ENCODE measurements at regions not wholly inside any gene's neighbourhood (a gene's known extent, or its start where the extent isn't known, plus 50 kb on each side); places are given as distances from the start of the nearest gene placed in this dataset.

- no peak overlapping the region for H3K4me3 ChIP-seq (ENCODE audit: low read depth in 1 of 2, low read length in 2 of 2)
- no peaks in the 10 kb centered on the region for H3K36me3 ChIP-seq (ENCODE audit: control insufficient read depth in 2 of 2, insufficient read depth in 2 of 2, low read length in 1 of 2)
- H3K4me1 ChIP-seq (ENCODE audit: control insufficient read depth in 2 of 2, insufficient read depth in 2 of 2, low read length in 1 of 2): no peaks in the 10 kb centered on the region
- no peak overlapping the region for H3K27ac ChIP-seq (ENCODE audit: low read depth in 2 of 2, low read length in 1 of 2)
- 88 to 97% methylated on average over 1 of the region's 1 CpG for WGBS, 2 donors
- no peaks in the 10 kb centered on the region for H3K9me3 ChIP-seq (ENCODE audit: control insufficient read depth in 2 of 2, insufficient read depth in 1 of 2, low read depth in 1 of 2, low read length in 1 of 2)
- no peaks in the 10 kb centered on the region for H3K27me3 ChIP-seq (ENCODE audit: control insufficient read depth in 1 of 2, insufficient read depth in 2 of 2, low read length in 2 of 2)
Observed at GRCh38 chr10:88113232-88113631, 249.8 kb downstream of the PTEN start.

GRCh38 chr10:88113657-88114272, 250.3 kb downstream of the PTEN start:
- H3K27ac ChIP-seq (ENCODE audit: low read depth in 2 of 2, low read length in 1 of 2): no peak overlapping the region
- H3K4me3 ChIP-seq (ENCODE audit: low read depth in 1 of 2, low read length in 2 of 2): no peak overlapping the region
- H3K27me3 ChIP-seq (ENCODE audit: control insufficient read depth in 1 of 2, insufficient read depth in 2 of 2, low read length in 2 of 2): no peaks in the 10 kb centered on the region
- no peaks in the 10 kb centered on the region for H3K4me1 ChIP-seq (ENCODE audit: control insufficient read depth in 2 of 2, insufficient read depth in 2 of 2, low read length in 1 of 2)
- no peaks in the 10 kb centered on the region for H3K9me3 ChIP-seq (ENCODE audit: control insufficient read depth in 2 of 2, insufficient read depth in 1 of 2, low read depth in 1 of 2, low read length in 1 of 2)
- 67 to 94% methylated on average over 2 of the region's 2 CpGs for WGBS, 2 donors
- no peaks in the 10 kb centered on the region for H3K36me3 ChIP-seq (ENCODE audit: control insufficient read depth in 2 of 2, insufficient read depth in 2 of 2, low read length in 1 of 2)

- Histone ChIP-seq H3K4me3 (ENCODE audit: low read depth in 1 of 2, low read length in 2 of 2) (no peak overlapping the region), H3K36me3 (ENCODE audit: control insufficient read depth in 2 of 2, insufficient read depth in 2 of 2, low read length in 1 of 2) (no peaks in the 10 kb centered on the region), H3K27me3 (ENCODE audit: control insufficient read depth in 1 of 2, insufficient read depth in 2 of 2, low read length in 2 of 2) (no peaks in the 10 kb centered on the region), H3K27ac (ENCODE audit: low read depth in 2 of 2, low read length in 1 of 2) (no peak overlapping the region), H3K4me1 (ENCODE audit: control insufficient read depth in 2 of 2, insufficient read depth in 2 of 2, low read length in 1 of 2) (no peaks in the 10 kb centered on the region), H3K9me3 (ENCODE audit: control insufficient read depth in 2 of 2, insufficient read depth in 1 of 2, low read depth in 1 of 2, low read length in 1 of 2) (no peaks in the 10 kb centered on the region)
- 68 to 80% methylated on average over 7 of the region's 7 CpGs for WGBS, 2 donors
Observed at GRCh38 chr10:88114368-88114767, 250.9 kb downstream of the PTEN start.

GRCh38 chr10:88115407-88115806, 252.0 kb downstream of the PTEN start:
- no peaks in the 10 kb centered on the region for H3K9me3 ChIP-seq (ENCODE audit: control insufficient read depth in 2 of 2, insufficient read depth in 1 of 2, low read depth in 1 of 2, low read length in 1 of 2)
- WGBS, 2 donors: 93 to 95% methylated on average over 3 of the region's 3 CpGs

GRCh38 chr10:88115968-88116367, 252.5 kb downstream of the PTEN start:
- H3K36me3 ChIP-seq (ENCODE audit: control insufficient read depth in 2 of 2, insufficient read depth in 2 of 2, low read length in 1 of 2): no peaks in the 10 kb centered on the region
- peaks cover 0 to 2% of the 10 kb centered on the region in 2 donors for H3K4me1 ChIP-seq (ENCODE audit: control insufficient read depth in 2 of 2, insufficient read depth in 2 of 2, low read length in 1 of 2)
- H3K9me3 ChIP-seq (ENCODE audit: control insufficient read depth in 2 of 2, insufficient read depth in 1 of 2, low read depth in 1 of 2, low read length in 1 of 2): no peaks in the 10 kb centered on the region
- no peak overlapping the region for H3K4me3 ChIP-seq (ENCODE audit: low read depth in 1 of 2, low read length in 2 of 2)
- no peaks in the 10 kb centered on the region for H3K27me3 ChIP-seq (ENCODE audit: control insufficient read depth in 1 of 2, insufficient read depth in 2 of 2, low read length in 2 of 2)
- H3K27ac ChIP-seq (ENCODE audit: low read depth in 2 of 2, low read length in 1 of 2): no peak overlapping the region
- 38 to 44% methylated on average over 1 of the region's 1 CpG for WGBS, 2 donors

More at GRCh38 chr10:88115407-88115806, 252.0 kb downstream of the PTEN start:
- H3K4me1 ChIP-seq (ENCODE audit: control insufficient read depth in 2 of 2, insufficient read depth in 2 of 2, low read length in 1 of 2): no peaks in the 10 kb centered on the region
- no peaks in the 10 kb centered on the region for H3K27me3 ChIP-seq (ENCODE audit: control insufficient read depth in 1 of 2, insufficient read depth in 2 of 2, low read length in 2 of 2)
- H3K36me3 ChIP-seq (ENCODE audit: control insufficient read depth in 2 of 2, insufficient read depth in 2 of 2, low read length in 1 of 2): no peaks in the 10 kb centered on the region
- H3K27ac ChIP-seq (ENCODE audit: low read depth in 2 of 2, low read length in 1 of 2): no peak overlapping the region
- H3K4me3 ChIP-seq (ENCODE audit: low read depth in 1 of 2, low read length in 2 of 2): no peak overlapping the region

- Histone ChIP-seq H3K4me1 (ENCODE audit: control insufficient read depth in 2 of 2, insufficient read depth in 2 of 2, low read length in 1 of 2) (peaks cover 0 to 2% of the 10 kb centered on the region in 2 donors), H3K9me3 (ENCODE audit: control insufficient read depth in 2 of 2, insufficient read depth in 1 of 2, low read depth in 1 of 2, low read length in 1 of 2) (no peaks in the 10 kb centered on the region), H3K36me3 (ENCODE audit: control insufficient read depth in 2 of 2, insufficient read depth in 2 of 2, low read length in 1 of 2) (no peaks in the 10 kb centered on the region), H3K27me3 (ENCODE audit: control insufficient read depth in 1 of 2, insufficient read depth in 2 of 2, low read length in 2 of 2) (no peaks in the 10 kb centered on the region), H3K27ac (ENCODE audit: low read depth in 2 of 2, low read length in 1 of 2) (no peak overlapping the region), H3K4me3 (ENCODE audit: low read depth in 1 of 2, low read length in 2 of 2) (no peak overlapping the region)
- WGBS, 2 donors: 96 to 98% methylated on average over 2 of the region's 2 CpGs
Observed at GRCh38 chr10:88116481-88116880, 253.1 kb downstream of the PTEN start.

GRCh38 chr10:88116971-88117626, 253.7 kb downstream of the PTEN start:
- H3K9me3 ChIP-seq (ENCODE audit: control insufficient read depth in 2 of 2, insufficient read depth in 1 of 2, low read depth in 1 of 2, low read length in 1 of 2): no peaks in the 10 kb centered on the region
- WGBS, 2 donors: 85 to 87% methylated on average over 7 of the region's 7 CpGs

GRCh38 chr10:88117869-88118632, 254.6 kb downstream of the PTEN start:
- Histone ChIP-seq H3K4me3 (ENCODE audit: low read depth in 1 of 2, low read length in 2 of 2) (no peak overlapping the region), H3K27me3 (ENCODE audit: control insufficient read depth in 1 of 2, insufficient read depth in 2 of 2, low read length in 2 of 2) (no peaks in the 10 kb centered on the region), H3K27ac (ENCODE audit: low read depth in 2 of 2, low read length in 1 of 2) (no peak overlapping the region), H3K4me1 (ENCODE audit: control insufficient read depth in 2 of 2, insufficient read depth in 2 of 2, low read length in 1 of 2) (peaks cover 0 to 2% of the 10 kb centered on the region in 2 donors), H3K9me3 (ENCODE audit: control insufficient read depth in 2 of 2, insufficient read depth in 1 of 2, low read depth in 1 of 2, low read length in 1 of 2) (no peaks in the 10 kb centered on the region), H3K36me3 (ENCODE audit: control insufficient read depth in 2 of 2, insufficient read depth in 2 of 2, low read length in 1 of 2) (no peaks in the 10 kb centered on the region)
- 91 to 92% methylated on average over 4 of the region's 4 CpGs for WGBS, 2 donors

More at GRCh38 chr10:88116971-88117626, 253.7 kb downstream of the PTEN start:
- H3K4me1 ChIP-seq (ENCODE audit: control insufficient read depth in 2 of 2, insufficient read depth in 2 of 2, low read length in 1 of 2): peaks cover 0 to 2% of the 10 kb centered on the region in 2 donors
- no peak overlapping the region for H3K4me3 ChIP-seq (ENCODE audit: low read depth in 1 of 2, low read length in 2 of 2)
- H3K36me3 ChIP-seq (ENCODE audit: control insufficient read depth in 2 of 2, insufficient read depth in 2 of 2, low read length in 1 of 2): no peaks in the 10 kb centered on the region
- H3K27ac ChIP-seq (ENCODE audit: low read depth in 2 of 2, low read length in 1 of 2): no peak overlapping the region
- no peaks in the 10 kb centered on the region for H3K27me3 ChIP-seq (ENCODE audit: control insufficient read depth in 1 of 2, insufficient read depth in 2 of 2, low read length in 2 of 2)

- H3K27ac ChIP-seq (ENCODE audit: low read depth in 2 of 2, low read length in 1 of 2): no peak overlapping the region
- H3K4me1 ChIP-seq (ENCODE audit: control insufficient read depth in 2 of 2, insufficient read depth in 2 of 2, low read length in 1 of 2): peaks cover 0 to 2% of the 10 kb centered on the region in 2 donors
- no peaks in the 10 kb centered on the region for H3K36me3 ChIP-seq (ENCODE audit: control insufficient read depth in 2 of 2, insufficient read depth in 2 of 2, low read length in 1 of 2)
- H3K9me3 ChIP-seq (ENCODE audit: control insufficient read depth in 2 of 2, insufficient read depth in 1 of 2, low read depth in 1 of 2, low read length in 1 of 2): no peaks in the 10 kb centered on the region
- no peaks in the 10 kb centered on the region for H3K27me3 ChIP-seq (ENCODE audit: control insufficient read depth in 1 of 2, insufficient read depth in 2 of 2, low read length in 2 of 2)
- WGBS, 2 donors: 49 to 53% methylated on average over 4 of the region's 4 CpGs
- no peak overlapping the region for H3K4me3 ChIP-seq (ENCODE audit: low read depth in 1 of 2, low read length in 2 of 2)
Observed at GRCh38 chr10:88118729-88119128, 255.3 kb downstream of the PTEN start.

Measured in esophagus (tissue), 2 donors.